Gastrocnemius medialis (tissue), 4 donors: ENCODE measurements at regions not wholly inside any gene's neighbourhood (a gene's known extent, or its start where the extent isn't known, plus 50 kb on each side); places are given as distances from the start of the nearest gene placed in this dataset.

Experiments used
- ATAC-seq, 2 donors: fragments of 150-250 bp; one replicate each; pipeline ENCODE4 v1.9.1; 2016
- DNase-seq, 2 donors: peaks; one replicate each; pipeline ENCODE4 v3.0.0-alpha.2; 2019
- H3K27ac ChIP-seq, 4 donors: fragments of 200-600 bp; sonication (generic); 1 replicate in 1 of 4; 2 replicates in 3 of 4; pipeline ENCODE4 v1.5.1; 2016 to 2018; ENCODE audit warnings: mild to moderate bottlenecking in 2 of 4, moderate library complexity in 1 of 4
- H3K27me3 ChIP-seq, 3 donors: fragments of 200-600 bp; sonication (generic) in 2 of 3; 1 replicate in 1 of 3; 2 replicates in 2 of 3; pipeline versions ENCODE4 v1.5.1 to v1.6.0; 2016 to 2019; ENCODE audit warnings: mild to moderate bottlenecking in 1 of 3, moderate library complexity in 1 of 3
- H3K36me3 ChIP-seq, 2 donors: fragments of 200-600 bp; sonication (generic) in 1 of 2; one replicate each; pipeline ENCODE4 v1.5.1; 2017 to 2018
- H3K4me1 ChIP-seq, 2 donors: fragments of 200-600 bp; sonication (generic) in 1 of 2; one replicate each; pipeline ENCODE4 v1.5.1; 2016 to 2017; ENCODE audit warnings: mild to moderate bottlenecking in 2 of 2
- H3K4me3 ChIP-seq, 4 donors: fragments of 200-600 bp; sonication (generic) in 3 of 4; 1 replicate in 1 of 4; 2 replicates in 3 of 4; pipeline ENCODE4 v1.5.1; 2016 to 2019; ENCODE audit warnings: mild to moderate bottlenecking in 2 of 4
- H3K9me3 ChIP-seq, 3 donors: fragments of 200-600 bp; sonication (generic) in 2 of 3; 1 replicate in 1 of 3; 2 replicates in 2 of 3; pipeline ENCODE4 v1.5.1; 2016 to 2019
- POLR2A ChIP-seq, 2 donors: fragments of 450-650 bp; IDR thresholded peaks; one replicate each; pipeline ENCODE4 v1.6.1; 2017; ENCODE audit warnings: antibody characterized with exemption in 2 of 2, mild to moderate bottlenecking in 2 of 2, moderate library complexity in 2 of 2
- in situ Hi-C, 4 donors: fragments of 200-750 bp; cut with MboI; loops; one replicate each; pipeline versions ENCODE4 v1.15.0 to v1.8.0; 2017; ENCODE audit warnings: low sequenced_read_pairs in 4 of 4
- intact Hi-C: fragments of 100-400 bp; cut with DNase I; formaldehyde crosslinking; loops from one replicate; pipeline ENCODE4 v1.15.1; 2023; ENCODE audit warnings: low total_unique reads
- TF ChIP-seq, protein P1 (sequence below), 5 experiments: fragments of 450-650 bp in 3 of 5; fragments of 200-600 bp in 2 of 5; sonication (generic) in 2 of 5; IDR thresholded peaks in 4 of 5; conservative IDR thresholded peaks in 1 of 5; 1 replicate in 4 of 5; 2 replicates in 1 of 5; pipeline ENCODE4 v1.5.1; 2016 to 2019; ENCODE audit warnings: antibody characterized with exemption in 5 of 5, mild to moderate bottlenecking in 3 of 5, moderate library complexity in 3 of 5

DNA sequence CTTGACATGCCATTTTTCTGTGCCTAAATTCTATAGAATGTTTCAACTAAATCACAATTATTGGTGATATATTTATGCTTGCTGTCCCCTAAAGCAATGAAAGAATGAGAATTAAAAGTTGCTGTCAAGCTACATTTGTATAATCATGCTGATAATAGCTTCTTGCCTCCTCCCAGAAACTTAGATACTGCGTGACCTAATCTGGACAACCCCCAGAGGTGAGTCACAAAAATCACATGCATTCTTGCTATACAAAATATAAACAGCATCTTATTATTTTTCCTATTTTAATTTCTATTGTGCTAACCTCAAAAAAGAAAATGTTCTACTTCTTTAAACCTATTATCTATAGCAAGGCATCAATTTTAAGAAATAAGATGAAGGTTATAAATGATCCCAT is 995.8 kb upstream of the ACO1 start:
- Histone ChIP-seq H3K27me3 (no peaks in the 10 kb centered on the region), H3K4me1 (peaks cover 0 to under 1% of the 10 kb centered on the region in 2 donors), H3K9me3 (no peaks in the 10 kb centered on the region), H3K27ac (no peak overlapping the region), H3K4me3 (no peak overlapping the region), H3K36me3 (no peaks in the 10 kb centered on the region)
- intact Hi-C loops, result no loop called here
- ATAC-seq, result no peak
- DNase-seq, result no peak
- in situ Hi-C loops, result no loop called here
- TF ChIP-seq, protein P1, sequence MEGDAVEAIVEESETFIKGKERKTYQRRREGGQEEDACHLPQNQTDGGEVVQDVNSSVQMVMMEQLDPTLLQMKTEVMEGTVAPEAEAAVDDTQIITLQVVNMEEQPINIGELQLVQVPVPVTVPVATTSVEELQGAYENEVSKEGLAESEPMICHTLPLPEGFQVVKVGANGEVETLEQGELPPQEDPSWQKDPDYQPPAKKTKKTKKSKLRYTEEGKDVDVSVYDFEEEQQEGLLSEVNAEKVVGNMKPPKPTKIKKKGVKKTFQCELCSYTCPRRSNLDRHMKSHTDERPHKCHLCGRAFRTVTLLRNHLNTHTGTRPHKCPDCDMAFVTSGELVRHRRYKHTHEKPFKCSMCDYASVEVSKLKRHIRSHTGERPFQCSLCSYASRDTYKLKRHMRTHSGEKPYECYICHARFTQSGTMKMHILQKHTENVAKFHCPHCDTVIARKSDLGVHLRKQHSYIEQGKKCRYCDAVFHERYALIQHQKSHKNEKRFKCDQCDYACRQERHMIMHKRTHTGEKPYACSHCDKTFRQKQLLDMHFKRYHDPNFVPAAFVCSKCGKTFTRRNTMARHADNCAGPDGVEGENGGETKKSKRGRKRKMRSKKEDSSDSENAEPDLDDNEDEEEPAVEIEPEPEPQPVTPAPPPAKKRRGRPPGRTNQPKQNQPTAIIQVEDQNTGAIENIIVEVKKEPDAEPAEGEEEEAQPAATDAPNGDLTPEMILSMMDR (IDR thresholded peaks at IDR 0.05 in 4 of 5, conservative IDR thresholded peaks at IDR 0.05 in 1 of 5), result no peak
- no peak for TF ChIP-seq POLR2A (IDR thresholded peaks at IDR 0.05)

DNA sequence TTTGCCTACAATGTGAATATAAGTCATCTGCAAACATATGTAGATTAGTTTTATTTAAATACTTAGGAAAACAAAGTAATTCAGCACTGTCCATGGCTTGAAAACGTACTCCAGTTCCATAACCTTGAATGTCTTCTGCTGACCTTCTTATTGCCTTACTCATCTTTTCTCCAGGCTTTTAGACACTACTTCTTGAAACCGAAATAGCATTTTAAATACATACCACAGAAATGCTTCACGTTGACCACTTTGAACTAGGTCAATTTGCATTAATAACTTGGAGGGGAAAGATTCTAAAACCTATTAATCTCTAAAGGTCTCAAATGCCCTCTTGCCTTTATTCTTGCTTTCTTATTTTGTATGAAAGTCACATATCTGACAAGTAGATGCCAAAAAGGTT is 995.4 kb upstream of the ACO1 start:
- DNase-seq (no peak), ATAC-seq (no peak)
- in situ Hi-C loops (no loop called here), intact Hi-C loops (no loop called here)
- Histone ChIP-seq H3K9me3 (no peaks in the 10 kb centered on the region), H3K4me3 (no peak overlapping the region), H3K4me1 (peaks cover 0 to 5% of the 10 kb centered on the region in 2 donors), H3K27ac (no peak overlapping the region), H3K36me3 (no peaks in the 10 kb centered on the region), H3K27me3 (no peaks in the 10 kb centered on the region)
- TF ChIP-seq POLR2A (IDR thresholded peaks at IDR 0.05), result no peak
- TF ChIP-seq, protein P1 (IDR thresholded peaks at IDR 0.05 in 4 of 5, conservative IDR thresholded peaks at IDR 0.05 in 1 of 5), result no peak

DNA sequence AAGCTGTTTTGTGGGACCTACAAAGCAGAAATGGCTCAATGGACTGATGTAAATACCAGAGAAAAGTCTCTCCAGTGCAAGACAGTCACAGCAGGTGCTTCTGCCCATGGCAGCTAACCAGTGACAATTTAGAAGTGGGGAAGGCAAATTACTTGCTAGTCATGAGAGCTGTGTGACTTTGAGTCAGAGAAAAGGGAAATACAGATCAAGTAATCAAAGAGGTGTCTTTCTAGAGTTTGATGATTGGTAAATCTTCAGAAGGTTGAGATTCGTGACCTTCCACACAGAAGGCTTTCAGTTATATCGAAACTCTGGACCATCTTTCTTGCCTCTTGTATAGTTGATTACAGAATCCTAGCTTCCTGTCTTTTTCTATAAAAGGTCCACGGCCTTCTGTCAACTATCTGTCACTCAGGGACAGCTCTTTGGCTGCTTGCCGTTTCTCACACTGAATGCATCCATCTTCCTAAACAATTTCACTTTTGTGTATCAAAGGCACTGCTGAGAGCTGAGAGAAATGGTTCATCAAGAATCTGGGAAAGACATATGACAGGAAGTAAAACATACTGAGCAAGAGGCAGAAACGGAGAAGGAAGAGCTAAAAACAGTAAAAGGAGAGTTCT is 993.9 kb upstream of the ACO1 start:
- intact Hi-C loops (no loop called here), in situ Hi-C loops (no loop called here)
- no peaks in the 10 kb centered on the region for H3K9me3 ChIP-seq
- DNase-seq (no peak), ATAC-seq (no peak)
- no peak overlapping the region for H3K4me3 ChIP-seq
- H3K4me1 ChIP-seq, result peaks cover 0 to 8% of the 10 kb centered on the region in 2 donors
- no peak for TF ChIP-seq POLR2A (IDR thresholded peaks at IDR 0.05)
- TF ChIP-seq, protein P1 (IDR thresholded peaks at IDR 0.05 in 4 of 5, conservative IDR thresholded peaks at IDR 0.05 in 1 of 5), result no peak
- no peaks in the 10 kb centered on the region for H3K36me3 ChIP-seq
- no peak overlapping the region for H3K27ac ChIP-seq
- no peaks in the 10 kb centered on the region for H3K27me3 ChIP-seq

DNA sequence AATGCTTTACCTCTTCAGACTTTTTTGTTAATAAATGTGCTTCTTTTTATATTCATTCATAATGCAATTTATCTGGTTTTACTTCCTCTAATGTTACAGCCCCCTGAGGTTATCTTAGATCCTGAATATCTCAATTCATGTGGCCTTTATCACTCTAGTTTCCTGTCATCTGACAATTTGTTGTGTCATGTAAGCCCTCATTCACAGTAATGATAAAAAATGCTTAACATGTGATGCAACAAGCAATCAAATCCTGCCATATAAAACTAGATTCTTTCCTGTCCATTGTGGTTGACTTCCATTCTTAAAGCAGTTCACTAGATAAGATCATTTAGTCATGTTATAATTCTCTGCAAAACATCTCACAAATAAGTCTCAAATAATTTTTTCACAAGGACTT is 991.2 kb upstream of the ACO1 start:
- H3K4me1 ChIP-seq, result peaks cover 0 to 8% of the 10 kb centered on the region in 2 donors
- no peak overlapping the region for H3K27ac ChIP-seq
- TF ChIP-seq POLR2A (IDR thresholded peaks at IDR 0.05), result no peak
- TF ChIP-seq, protein P1 (IDR thresholded peaks at IDR 0.05 in 4 of 5, conservative IDR thresholded peaks at IDR 0.05 in 1 of 5), result no peak
- ATAC-seq, result no peak
- no peaks in the 10 kb centered on the region for H3K9me3 ChIP-seq
- H3K36me3 ChIP-seq, result no peaks in the 10 kb centered on the region
- no peak for DNase-seq
- H3K4me3 ChIP-seq, result no peak overlapping the region
- in situ Hi-C loops (no loop called here), intact Hi-C loops (no loop called here)
- no peaks in the 10 kb centered on the region for H3K27me3 ChIP-seq

DNA sequence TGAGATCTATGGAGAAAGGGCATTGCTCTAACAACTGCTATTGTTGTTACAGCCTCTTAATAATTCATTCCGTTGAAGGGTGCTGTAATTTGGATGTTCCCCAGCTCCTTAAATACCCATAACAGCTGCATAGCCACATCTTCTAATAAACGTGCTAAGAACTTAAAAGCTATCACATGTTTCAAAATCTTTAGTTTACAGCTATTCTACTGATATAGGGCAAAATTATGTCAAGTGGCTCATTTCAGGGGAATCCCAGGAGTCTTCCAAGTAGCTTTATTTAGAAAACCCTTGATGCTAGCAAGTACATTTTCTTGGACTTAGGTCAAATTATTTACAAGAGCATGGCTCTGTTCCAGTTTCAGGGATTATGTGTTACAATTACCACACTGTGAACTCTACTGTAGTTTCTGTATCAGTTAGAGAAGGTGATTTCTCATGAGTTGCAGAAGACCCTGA is 990.4 kb upstream of the ACO1 start:
- H3K27ac ChIP-seq, result no peak overlapping the region
- TF ChIP-seq, protein P1 (IDR thresholded peaks at IDR 0.05 in 4 of 5, conservative IDR thresholded peaks at IDR 0.05 in 1 of 5), result no peak
- no peak for TF ChIP-seq POLR2A (IDR thresholded peaks at IDR 0.05)
- H3K36me3 ChIP-seq, result no peaks in the 10 kb centered on the region
- no peak for DNase-seq
- intact Hi-C loops, result no loop called here
- H3K4me3 ChIP-seq, result no peak overlapping the region
- H3K9me3 ChIP-seq, result no peaks in the 10 kb centered on the region
- in situ Hi-C loops, result no loop called here
- no peaks in the 10 kb centered on the region for H3K27me3 ChIP-seq
- ATAC-seq, result no peak
- H3K4me1 ChIP-seq, result peaks cover 0 to 8% of the 10 kb centered on the region in 2 donors
